NCI-H2227 (cell line): ENCODE measurements at regions not wholly inside any gene's neighbourhood (a gene's known extent, or its start where the extent isn't known, plus 50 kb on each side); places are given as distances from the start of the nearest gene placed in this dataset.
"Not testable (repeated sequence)": the region's sequence is repeated elsewhere in the genome, so short reads cannot be mapped to it uniquely, and the experiment has no call there.

Experiments
- DNase-seq: peaks from one replicate; lab custom pipeline; 2025; ENCODE audit not compliant: unreplicated experiment; lab: John Stamatoyannopoulos, UW

- DNase-seq = no peak
Measured at GRCh38 chr16:60414613-60415012, 1621.6 kb downstream of the CDH8 start.

DNA sequence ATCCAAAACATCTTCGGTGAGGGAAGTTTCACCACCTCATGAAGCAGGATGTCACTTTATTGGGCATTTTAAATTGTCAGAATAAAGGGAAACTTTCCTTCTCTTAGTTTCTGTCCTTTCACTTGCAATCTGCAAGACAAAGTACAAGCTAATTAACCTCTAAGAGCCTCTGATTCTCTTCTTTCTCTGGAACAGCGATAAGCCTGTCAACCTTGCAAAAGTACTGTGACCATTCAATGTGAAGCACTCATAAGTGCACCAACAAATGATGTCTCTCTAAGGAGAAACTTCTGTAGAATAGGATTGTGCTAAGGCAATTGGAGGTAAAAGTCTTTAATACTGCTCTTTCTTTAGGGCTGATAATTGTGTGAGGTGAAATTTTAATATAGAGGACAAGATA, 1622.3 kb downstream of the CDH8 start:
- DNase-seq = no peak

- DNase-seq = no peak
Measured at GRCh38 chr16:60407606-60408005, 1628.6 kb downstream of the CDH8 start.

GRCh38 chr16:60407034-60407433, 1629.2 kb downstream of the CDH8 start:
- DNase-seq = no peak

GRCh38 chr16:60405286-60405685, 1631.0 kb downstream of the CDH8 start:
- DNase-seq = no peak

DNA sequence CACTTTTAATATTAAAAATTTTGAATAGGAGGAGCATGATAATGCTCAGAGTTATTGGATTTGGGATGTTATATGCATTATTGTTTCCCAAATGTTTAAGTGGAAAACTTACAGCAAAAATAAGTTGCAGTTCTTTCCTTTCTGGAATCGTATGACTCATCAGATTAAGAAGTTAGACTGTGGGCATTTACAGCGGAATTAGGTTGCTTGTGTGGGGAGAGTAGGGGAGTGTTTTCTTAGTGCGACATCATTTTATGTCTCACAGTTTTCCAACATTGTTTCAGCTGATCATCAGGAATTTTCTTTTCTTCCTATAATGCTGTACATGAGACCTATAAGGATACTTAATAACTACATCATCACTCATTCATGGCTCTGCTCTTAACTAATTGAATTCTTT, 1631.8 kb downstream of the CDH8 start:
- no peak for DNase-seq

- not testable (repeated sequence) for DNase-seq
Measured at GRCh38 chr16:60402941-60403340, 1633.3 kb downstream of the CDH8 start.

GRCh38 chr16:60392380-60392779, 1643.9 kb downstream of the CDH8 start:
- DNase-seq = no peak

DNA sequence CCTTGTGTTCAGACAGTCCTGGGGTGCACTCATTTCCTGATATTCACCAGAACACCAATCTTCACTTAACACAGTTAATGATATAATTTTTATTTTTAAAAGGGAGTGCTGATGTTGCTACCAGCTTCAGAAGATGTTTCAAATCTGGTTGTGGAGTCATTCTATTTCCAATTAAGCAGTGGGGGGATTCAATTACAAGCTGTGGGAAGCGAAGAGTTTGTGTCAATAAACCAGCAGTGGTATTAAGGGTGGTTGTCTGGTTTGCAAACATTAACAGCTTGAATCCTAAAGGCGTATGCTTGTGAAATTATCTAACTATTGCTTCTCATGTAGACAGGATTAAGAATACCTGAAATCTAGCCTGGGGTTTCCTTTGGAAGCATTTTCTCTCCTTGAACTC, 1637.5 kb upstream of the GOT2 start:
- DNase-seq = no peak

DNA sequence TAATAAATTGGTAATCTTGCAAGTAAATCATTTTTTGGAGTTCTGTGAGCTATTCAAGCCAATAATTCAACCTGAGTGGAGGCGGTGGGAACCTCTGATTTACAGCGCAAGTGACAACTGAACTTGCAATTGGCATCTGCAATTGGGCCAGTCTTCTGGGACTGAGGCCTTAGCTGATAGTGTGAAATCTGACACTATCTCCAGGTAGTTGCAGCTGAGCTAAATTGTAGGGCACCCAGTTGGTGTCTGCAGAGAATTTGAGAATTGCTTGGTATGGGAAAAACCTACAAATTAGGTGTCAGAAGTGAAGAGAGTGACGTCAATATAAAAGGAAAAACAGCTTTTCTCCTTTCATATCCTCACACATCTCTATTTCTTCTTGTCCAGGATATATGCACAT, 1633.6 kb upstream of the GOT2 start:
- no peak for DNase-seq

- DNase-seq = no peak
Measured at GRCh38 chr16:60363566-60363965, 1629.5 kb upstream of the GOT2 start.

DNA sequence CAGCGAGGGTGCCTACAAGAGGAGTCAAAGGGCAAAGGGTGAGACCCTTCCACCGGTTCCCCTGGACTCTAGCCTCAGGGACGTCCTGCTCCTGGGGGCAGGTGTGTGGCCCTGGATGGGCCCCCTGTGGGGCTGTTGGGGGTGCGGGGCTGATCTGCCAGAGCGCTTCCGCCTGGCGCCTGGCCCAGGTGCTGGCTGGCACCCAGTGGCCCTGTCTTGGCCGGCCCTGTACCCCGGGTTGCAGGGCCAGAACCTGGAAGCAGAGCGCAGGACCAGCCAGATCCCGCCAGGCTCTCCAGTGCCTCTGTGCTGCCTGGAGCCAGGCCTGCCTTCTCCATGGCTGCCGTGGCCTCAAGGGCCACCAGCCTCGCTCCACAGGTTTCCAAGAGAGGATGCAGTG, 1625.8 kb upstream of the GOT2 start:
- not testable (repeated sequence) for DNase-seq

- not testable (repeated sequence) for DNase-seq
Measured at GRCh38 chr16:60359412-60359811, 1625.3 kb upstream of the GOT2 start.

DNA sequence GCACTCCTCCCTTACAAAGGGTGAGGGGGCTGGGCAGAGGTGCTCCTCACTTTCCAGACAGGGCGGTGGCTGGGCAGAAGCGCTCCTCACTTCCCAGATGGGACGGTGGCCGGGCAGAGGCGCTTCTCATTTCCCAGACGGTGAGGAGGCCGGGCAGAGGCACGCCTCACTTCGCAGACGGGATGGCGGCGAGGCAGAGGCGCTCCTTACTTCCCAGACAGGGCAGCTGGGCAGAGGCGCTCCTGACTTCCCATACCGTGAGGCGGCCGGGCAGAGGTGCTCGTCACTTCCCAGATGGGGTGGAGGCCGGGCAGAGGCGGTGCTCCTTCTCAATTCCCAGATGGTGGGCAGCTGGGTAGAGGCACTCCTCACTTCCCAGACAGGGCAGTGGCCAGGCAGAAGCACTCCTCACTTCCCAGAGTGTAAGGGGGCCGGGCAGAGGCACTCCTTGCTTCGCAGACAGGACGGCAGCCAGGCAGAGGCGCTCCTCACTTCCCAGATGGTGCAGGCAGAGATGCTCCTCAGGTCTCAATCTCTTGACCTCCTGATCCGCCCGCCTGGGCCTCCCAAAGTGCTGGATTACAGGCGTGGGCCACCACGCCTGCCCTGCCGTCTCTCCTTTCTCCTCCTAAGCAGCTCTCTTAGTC, 1623.9 kb upstream of the GOT2 start:
- not testable (repeated sequence) for DNase-seq

- no peak for DNase-seq
Measured at GRCh38 chr16:60346256-60346655, 1612.1 kb upstream of the GOT2 start.

DNA sequence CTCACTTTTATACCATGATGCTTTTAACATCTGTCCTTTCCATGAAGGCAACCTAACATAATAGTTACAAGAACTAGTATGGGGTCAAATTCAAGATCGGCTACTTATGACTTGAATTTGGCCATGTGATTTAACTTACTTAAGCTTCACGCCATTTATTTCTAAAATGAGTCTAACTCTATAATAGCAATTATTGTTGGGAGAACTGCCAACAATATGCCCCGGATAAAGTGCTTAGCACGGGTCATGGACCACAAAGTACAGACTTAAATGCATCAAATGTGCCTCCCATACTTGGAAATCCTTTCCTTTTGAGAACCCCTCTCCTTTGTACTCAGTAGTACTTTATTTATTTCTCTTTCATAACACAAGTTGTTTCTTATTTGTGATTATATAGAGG, 1603.6 kb upstream of the GOT2 start:
- no peak for DNase-seq

GRCh38 chr16:60331168-60331567, 1597.1 kb upstream of the GOT2 start:
- no peak for DNase-seq

DNA sequence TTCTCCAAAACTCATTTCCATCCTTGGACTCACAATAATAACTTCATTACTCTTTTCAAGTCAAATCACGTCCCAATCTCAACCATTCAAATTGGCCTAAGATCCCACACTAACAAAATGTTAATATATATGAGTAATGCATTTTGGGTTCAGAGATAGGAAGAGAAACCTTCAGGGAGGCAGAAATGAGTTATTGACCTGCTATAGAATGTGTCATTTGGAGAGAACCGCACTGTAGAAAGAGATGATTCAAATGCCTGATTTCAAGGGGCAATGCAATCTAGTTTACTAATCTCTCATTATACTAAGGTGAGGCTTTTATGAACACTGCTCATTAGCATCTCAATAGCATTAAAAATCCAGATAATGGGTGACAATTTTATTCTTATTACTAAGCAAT, 1595.0 kb upstream of the GOT2 start:
- DNase-seq = no peak

GRCh38 chr16:60328152-60328551, 1594.0 kb upstream of the GOT2 start:
- no peak for DNase-seq

DNA sequence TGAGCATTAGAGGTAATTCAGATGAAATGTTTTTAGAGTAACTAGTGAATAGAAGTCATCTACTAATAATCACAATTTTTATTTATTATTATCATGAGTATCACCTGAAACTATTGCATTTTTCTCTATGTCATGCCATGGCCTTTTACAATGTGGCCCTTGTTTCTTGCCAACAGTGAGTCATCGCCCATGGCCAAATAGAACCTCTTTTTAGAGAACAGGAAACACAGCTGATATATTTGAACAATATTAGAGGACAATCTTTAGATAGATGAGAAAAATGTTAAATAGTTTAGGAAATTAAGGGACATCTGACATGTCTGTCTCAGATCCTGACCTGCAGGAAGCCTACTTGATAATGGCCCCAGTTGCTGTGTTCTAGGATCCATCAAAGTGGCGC, 1584.4 kb upstream of the GOT2 start:
- no peak for DNase-seq

DNA sequence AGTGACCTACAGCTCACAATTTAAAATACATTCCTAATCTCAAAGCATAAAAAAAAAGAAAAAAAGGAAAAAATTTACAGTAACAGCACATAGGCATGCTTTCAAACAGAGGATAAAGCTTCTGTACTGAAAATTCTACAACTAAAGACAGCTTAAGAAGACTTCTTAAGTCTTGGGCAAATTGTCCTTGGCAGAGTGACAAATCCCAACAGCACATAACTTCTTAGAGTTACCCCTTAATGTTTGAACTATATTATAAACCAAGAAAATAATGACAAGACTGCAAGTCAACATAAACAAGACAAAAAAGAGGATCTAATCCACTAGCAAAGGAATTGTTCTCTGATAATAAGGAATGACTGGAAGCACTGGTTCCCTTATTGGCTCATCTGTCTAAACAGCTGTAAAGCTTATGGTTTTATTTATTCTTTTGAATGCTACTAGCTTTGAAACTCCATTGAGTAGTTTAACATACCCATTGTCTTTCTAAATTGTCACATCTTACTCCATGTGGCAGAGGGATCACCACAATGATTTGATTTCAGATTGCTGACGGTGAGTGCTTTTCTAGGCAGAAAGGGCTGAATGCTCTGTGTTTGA, 1576.8 kb upstream of the GOT2 start:
- DNase-seq = no peak

DNA sequence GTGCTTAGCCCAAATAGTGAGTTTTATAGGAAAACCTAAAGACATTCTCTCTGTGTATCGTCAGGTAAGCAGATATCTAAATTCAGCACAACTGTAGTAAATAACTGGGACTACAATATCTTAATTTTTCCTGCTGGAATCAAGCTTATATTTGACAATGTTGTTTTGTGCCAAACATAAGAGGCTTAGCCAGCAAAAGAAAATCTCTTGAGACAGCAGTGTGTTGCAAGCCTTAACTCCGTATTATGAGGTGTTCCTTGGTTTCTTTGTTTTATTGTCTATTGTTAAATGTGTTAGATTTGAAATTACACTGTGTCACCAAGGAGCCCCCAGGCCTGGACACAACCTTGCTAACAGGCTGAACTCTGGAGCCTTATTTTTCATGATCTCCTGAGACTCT, 1570.6 kb upstream of the GOT2 start:
- no peak for DNase-seq

DNA sequence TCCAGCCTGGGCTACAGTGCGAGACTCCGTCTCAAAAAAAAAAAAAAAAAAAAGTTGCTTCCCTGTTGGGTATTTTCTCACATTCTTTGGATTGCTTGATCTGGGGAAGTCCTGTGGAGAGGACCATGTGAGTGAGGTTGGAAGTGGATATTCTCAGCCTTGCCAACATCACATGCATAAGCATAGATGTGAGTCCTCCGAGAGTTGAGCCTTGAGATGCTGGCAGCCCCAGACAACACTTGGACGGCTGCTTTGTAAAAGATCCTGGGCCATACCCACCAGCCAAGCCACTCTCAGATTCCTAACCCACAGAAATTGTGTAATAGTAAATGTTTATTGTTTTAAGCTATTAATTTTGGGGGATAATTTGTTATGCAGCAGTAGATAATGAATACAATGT, 1570.0 kb upstream of the GOT2 start:
- no peak for DNase-seq
